Endometrium (tissue), 2 donors: ENCODE measurements at regions not wholly inside any gene's neighbourhood (a gene's known extent, or its start where the extent isn't known, plus 50 kb on each side); places are given as distances from the start of the nearest gene placed in this dataset.
A peak's percentile ranks its signal among the peaks of the same experiment; 100 is the strongest.

Source experiments
- FAIRE-seq: peaks from 2 replicates; lab custom pipeline; 2012; peaks lifted over from hg19 to GRCh38; lab: Jason Lieb, UNC
- donor health status: control.
- donor health status: control.

DNA sequence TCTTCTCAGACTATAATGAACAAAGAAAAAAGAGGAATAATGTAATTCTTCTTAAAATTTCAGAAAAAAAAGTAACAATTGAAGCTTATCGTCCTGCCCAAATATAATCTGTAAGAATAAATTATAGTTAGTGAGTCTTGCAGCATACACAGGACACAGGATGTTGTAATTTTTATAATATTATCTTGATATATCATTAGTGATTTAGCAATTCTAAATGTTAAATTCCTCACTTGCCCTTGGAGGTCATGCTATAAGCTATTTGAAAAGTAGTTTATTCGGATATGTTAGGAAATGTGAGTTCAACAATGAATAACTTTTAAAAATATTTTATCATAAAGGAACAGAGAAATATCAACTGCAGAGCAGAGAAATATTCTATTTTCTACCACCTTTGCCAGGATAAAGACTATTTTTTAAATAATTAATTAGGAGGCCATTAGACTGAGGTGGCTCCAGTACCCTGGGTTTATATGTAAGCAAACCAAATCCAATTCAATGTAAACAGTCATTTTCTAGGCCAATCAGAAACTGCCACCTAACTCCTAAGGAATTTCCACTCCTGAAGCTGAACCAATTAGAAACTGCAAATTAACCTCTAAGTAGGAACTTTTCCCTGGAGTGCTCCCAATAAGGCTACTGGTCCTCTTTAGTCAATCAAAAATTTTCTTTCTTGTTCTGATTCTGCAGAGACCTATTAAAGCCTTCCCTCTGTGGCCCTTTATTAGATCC lies 1109.3 kb downstream of the ROBO2 start:
- FAIRE-seq = no peak

GRCh38 chr3:78153973-78154372 lies 1114.1 kb downstream of the ROBO2 start:
- FAIRE-seq = no peak

DNA sequence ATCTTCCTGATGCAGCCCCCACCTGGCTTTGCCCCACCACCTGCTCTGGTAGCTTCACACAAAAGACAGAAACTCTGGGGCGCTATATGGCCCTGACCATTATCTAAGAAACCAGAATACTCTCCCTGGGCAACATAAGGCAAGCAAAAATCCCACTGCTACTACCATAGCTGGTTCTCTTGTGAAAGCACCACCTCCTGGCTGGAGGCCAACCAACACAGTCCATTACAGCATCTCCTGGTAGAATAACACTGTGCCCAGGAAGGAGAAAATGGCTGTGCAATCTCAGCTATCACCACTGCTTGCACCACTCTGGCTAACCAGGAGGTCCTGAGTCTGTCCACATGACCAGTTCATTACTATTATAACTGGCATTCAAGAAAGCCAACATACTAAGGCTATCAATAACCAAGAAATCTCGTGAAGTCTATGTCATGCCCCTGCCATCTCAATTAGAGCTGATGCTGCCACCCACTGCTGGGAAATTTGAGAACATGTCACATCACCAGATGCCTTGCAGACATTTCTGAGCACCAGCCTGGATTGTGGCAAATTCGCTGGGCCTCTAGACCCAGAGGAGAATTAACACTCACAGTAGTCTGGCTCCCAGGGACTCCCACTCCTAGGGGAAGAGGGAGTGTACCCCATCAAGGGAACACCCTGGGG lies 1114.8 kb downstream of the ROBO2 start:
- FAIRE-seq = no peak

DNA sequence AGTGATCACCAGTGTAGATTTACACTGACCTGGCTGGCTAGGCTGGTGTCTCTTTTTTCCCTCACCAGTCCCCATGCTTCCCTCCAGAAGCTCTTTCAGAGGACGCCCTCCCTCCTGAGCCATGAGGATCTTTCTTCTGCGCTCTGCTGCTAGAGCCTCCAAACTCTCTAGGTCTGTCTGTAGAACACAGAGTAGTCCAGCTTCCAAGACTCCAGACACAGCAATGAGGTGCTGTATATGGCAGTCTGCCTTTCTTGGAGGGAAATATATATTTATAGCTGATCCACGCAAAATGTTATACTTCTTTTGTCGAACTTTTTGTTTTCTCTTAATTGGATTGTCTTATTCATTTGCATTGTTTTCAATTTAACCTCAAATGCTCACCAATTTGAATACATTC lies 1121.8 kb downstream of the ROBO2 start:
- no peak for FAIRE-seq

GRCh38 chr3:78163379-78163778 lies 1123.5 kb downstream of the ROBO2 start:
- no peak for FAIRE-seq

DNA sequence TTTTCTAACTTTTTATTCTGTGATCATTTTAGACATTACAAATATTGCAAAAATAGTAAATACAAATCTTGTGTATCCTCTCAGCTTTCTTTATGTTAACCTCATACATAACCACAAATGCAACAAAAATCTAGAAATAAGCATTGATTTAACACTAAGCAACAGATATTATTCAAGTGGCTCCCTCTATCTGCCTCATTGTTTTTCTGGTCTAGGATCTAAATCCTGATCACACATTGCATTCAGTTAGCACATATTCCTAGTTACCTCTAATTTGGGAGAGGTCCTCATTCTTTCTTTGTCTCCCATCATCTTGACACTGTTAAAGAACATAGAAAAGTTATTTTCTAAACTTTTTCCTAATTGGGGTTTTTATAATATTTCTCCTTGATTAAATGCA lies 1126.0 kb downstream of the ROBO2 start:
- FAIRE-seq = no peak

DNA sequence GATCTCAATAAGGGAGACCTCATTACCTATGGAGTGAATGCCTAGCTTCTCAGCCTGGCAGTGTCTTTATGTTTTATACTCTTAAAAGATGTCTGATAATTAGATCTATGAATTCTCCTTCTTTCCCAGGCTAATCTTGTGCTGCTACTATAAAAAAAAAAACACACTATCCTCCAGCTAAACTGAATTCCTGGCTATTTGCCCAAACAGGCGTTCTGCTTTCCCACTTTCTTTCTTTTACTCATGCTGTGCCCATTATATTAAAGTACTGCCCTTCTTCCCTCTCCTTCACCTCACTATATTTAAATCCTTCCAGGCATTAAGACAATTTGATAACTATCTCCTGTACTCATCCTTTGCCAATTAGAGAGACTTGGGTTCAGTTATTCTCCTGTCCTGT lies 1134.9 kb downstream of the ROBO2 start:
- no peak for FAIRE-seq

DNA sequence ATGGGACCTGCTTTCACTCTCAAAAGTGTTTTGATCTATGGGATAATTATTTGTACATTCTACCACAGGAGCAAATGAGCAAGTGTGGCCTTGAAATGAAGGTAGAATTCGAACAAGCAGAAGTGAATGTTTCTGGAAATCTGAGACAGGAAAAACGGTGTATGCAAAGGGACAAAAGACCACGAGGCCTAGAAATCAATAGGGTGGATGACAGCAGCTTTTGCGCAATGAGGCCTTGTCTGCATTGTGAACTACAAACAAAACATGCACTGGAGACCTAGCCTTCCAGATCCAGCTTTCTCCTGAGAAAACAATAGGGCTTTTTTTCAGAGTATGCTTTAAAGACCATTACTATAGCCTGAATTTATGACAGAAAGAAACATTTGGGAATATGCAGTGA lies 1137.0 kb downstream of the ROBO2 start:
- FAIRE-seq = no peak

- no peak for FAIRE-seq
Measured at GRCh38 chr3:78177780-78178179, 1137.9 kb downstream of the ROBO2 start.

- FAIRE-seq = no peak
Measured at GRCh38 chr3:78178209-78178608, 1138.3 kb downstream of the ROBO2 start.

DNA sequence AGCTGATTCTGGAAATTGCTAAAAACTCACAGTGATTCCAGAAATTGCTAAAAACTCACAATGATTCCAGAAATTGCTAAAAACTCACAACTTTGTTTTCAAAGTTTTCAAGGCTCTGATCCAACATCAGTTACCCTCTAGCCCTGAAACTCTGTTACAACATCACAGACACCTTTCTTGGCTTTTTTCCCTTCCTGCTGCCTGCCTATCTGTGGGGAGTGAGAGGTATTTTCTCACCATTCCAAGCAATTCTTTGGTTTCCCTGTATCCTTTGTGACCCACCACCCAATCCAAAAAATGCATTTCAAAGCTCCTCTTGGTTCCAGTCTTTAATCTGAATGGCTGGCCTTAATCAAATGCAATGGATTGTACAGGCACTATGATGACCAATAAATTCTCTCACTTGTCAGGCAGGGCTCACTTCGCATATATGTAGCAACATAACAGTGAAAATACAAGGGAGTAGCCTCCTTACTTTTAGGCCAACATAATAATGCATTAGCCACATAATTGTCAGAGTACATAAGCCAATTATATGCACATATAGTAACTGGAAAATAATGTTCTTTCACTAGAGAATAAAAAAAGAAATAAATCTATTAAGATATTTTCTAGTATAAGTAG lies 1139.0 kb downstream of the ROBO2 start:
- FAIRE-seq = no peak

DNA sequence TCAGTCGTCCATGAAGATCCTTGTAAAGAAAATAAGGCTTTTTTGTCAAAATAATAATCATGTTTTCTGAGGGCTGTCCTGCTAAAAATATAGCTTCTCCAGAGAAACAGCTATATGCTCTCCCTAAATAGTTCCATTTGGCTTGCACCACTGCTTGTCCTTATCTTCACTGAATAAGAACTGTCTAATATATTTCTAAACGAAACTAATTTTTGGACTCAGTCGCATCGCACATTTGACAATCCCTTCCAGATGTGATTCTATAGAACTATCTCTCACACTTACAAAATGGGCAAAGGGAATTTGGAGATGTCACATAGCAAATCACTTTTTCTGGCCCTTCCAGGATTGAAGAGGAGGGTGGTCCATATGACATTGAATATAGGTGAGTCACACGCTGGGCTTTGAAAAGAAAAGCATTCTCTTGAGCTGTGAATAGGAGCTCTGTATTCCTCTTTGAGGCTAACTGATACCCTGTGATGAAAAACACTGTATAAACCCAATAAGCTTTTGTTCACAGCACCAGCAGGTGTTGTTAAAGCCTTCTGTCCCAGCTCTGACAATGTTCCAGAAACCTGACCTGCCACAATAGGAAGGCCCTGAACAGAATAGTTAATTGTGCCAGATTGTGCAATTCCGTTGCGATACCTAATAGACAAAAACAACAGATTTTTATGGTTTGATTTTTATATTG lies 1144.2 kb downstream of the ROBO2 start:
- no peak for FAIRE-seq

- FAIRE-seq = no peak
Measured at GRCh38 chr3:78186404-78186803, 1146.5 kb downstream of the ROBO2 start.

DNA sequence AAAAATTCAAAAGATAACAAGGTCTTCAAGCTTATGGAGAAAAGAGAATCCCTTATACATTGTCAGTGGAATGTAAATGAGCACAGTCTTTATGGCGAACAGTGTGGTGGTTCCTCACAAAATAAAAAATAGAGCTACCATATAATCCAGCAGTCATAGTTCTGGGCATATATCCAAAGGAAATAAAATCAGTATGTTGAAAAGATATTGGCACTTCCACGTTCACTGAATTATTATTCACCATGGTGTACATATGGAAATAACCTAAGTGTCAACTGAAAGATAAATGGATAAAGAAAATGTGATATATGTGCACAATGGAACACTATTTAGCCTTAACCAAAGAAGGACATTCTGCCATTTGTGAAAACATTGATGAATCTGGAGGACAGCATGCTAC lies 1161.2 kb downstream of the ROBO2 start:
- FAIRE-seq = no peak

- no peak for FAIRE-seq
Measured at GRCh38 chr3:78204977-78205376, 1165.1 kb downstream of the ROBO2 start.

GRCh38 chr3:78221300-78221699 lies 1181.4 kb downstream of the ROBO2 start:
- no peak for FAIRE-seq

DNA sequence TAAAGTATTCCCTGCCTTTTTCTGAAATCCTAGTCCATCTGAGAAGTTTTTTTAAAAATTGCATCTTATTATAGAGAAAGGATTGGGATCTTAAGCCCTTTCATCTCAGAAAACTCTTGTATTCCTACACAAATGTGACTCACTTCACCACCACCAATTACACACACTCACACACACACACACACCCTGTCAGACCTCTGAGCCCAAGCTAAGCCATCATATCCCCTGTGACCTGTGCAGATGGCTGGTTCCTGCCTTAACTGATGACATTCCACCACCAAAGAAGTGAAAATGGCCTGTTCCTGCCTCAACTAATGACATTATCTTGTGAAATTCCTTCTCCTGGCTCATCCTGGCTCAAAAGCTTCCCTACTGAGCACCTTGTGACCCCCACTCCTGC lies 1181.9 kb downstream of the ROBO2 start:
- FAIRE-seq = no peak

DNA sequence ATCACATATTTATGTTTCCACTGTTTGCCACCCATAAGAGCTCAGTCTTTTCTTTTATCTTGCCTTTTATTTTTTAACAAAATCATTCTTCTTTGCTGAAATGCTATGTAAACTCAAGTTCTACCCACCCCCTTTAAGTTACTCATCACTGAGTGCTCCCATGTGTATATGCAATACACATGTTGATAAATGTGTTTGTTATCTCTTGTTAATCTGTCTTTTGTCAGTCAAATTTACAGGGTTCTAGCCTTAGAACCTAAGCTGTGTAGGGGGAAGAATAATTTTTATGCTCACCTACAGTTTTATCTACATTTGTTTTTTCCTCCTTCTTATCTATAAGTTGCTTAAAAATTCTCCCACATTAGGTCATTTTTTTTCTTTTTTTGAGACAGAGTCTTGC lies 1195.9 kb downstream of the ROBO2 start:
- FAIRE-seq = no peak

DNA sequence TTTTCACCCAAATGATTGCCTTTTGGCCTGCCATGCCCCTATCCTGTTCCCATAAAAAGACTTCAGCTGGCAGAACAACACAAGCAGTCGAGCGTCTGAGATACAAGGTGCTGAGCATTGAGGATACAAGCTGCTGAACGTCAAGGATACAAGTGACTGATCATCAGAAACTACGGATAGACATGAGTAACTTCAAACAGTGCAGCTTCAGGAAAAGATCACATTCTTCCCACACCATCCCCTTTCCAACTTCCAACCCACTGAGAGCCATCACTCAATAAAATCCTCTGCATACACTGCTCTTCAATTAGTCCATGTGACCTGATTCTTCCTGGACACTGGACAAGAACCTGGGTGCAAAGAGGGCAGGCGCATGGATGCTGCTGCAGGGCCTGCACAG lies 1198.9 kb downstream of the ROBO2 start:
- FAIRE-seq = no peak

DNA sequence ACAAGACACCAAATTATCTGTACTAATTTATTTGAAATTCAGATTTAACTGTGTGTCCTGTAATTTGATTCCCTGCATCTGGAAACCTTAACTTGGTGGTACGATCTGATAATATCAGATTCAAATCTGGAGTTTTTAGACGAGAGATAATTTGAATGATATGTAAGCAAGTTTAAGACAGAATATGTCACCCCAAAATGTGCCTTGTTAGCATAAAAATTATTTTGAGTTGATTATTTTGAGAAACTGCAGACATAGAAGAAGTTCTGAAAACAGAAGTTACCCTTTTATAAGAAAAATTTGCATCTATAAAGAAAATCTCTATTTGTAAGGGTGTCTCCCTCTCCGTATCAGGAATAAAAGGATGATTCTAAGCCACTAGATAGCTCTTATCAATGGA lies 1202.8 kb downstream of the ROBO2 start:
- FAIRE-seq = no peak

DNA sequence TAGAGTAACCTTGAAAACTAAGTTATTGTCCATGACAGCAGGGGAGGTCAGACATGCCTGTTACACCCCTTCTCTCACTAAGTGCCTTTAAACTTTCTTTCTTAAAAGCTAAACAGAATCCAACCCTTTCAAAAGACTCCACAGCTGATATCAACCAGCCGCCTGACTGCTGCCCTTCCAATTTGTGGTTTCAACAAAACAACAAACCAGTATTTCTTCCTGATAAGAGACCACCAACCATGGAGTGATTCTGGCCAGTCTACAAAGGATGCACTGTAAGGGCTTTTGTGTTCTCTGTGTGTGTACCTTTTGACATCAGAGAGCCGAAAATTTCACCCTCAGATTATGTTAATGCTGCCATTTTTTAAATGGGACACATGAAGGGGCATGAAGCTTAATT lies 1204.2 kb downstream of the ROBO2 start:
- FAIRE-seq = no peak

GRCh38 chr3:78249294-78249693 lies 1209.4 kb downstream of the ROBO2 start:
- no peak for FAIRE-seq

DNA sequence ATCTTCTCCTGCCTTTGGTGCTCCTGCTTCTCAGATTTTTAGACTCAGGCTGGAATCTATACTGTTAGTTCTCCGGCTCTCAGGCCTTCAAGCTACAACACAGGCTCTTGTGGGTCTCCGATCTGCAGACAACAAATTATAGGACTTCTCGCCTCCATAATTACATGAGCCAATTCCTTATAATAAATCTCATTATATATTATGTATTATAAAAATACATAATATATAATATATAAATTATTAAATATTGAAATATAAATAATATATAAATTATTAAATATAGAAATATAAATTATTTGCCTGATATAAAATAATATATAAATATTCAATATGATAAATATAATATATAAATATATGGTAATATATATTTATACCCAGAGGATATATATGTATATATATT lies 1214.0 kb downstream of the ROBO2 start:
- peak; percentile 77 for FAIRE-seq
